Lower leg skin (tissue), 4 donors: ENCODE measurements at regions not wholly inside any gene's neighbourhood (a gene's known extent, or its start where the extent isn't known, plus 50 kb on each side); places are given as distances from the start of the nearest gene placed in this dataset.
A peak's percentile ranks its signal among the peaks of the same experiment; 100 is the strongest.
"Not testable (repeated sequence)": the region's sequence is repeated elsewhere in the genome, so short reads cannot be mapped to it uniquely, and the experiment has no call there.

Experiments used
- DNase-seq, 2 donors: peaks; one replicate each; pipeline ENCODE4 v3.0.0-alpha.2; 2019; ENCODE audit warnings: low spot score in 2 of 2
- H3K4me3 ChIP-seq: fragments of 200-600 bp; sonication (generic); 2 replicates; pipeline ENCODE4 v1.5.1; 2017; ENCODE audit warnings: mild to moderate bottlenecking, low read depth; ENCODE audit not compliant: poor library complexity, severe bottlenecking
- CTCF ChIP-seq, 3 donors: fragments of 450-650 bp; IDR thresholded peaks; one replicate each; pipeline ENCODE4 v1.5.1; 2016; ENCODE audit warnings: antibody characterized with exemption in 3 of 3, mild to moderate bottlenecking in 3 of 3, moderate library complexity in 2 of 3
- POLR2A ChIP-seq, 2 donors: fragments of 450-650 bp; IDR thresholded peaks; one replicate each; pipeline ENCODE4 v1.6.1; 2016 to 2017; ENCODE audit warnings: antibody characterized with exemption in 2 of 2, mild to moderate bottlenecking in 1 of 2, moderate library complexity in 1 of 2
- WGBS, 2 donors: methylation state at CpG; one replicate each; pipeline ENCODE4 v1.1.5; 2018; 5-methylcytosine and 5-hydroxymethylcytosine counted together
- intact Hi-C: fragments of 100-400 bp; cut with DNase I; formaldehyde crosslinking; loops from one replicate; pipeline ENCODE4 v1.15.0; 2023; ENCODE audit warnings: low total_unique reads

GRCh38 chr21:41567901-41568510 is 60.0 kb upstream of the TMPRSS2 start:
- peak in 1 of 2 donors; percentile 65 for DNase-seq
- WGBS, 2 donors, result 73 to 75% methylated on average over 25 of the region's 25 CpGs
- no peak for TF ChIP-seq POLR2A (IDR thresholded peaks at IDR 0.05)
- TF ChIP-seq CTCF (IDR thresholded peaks at IDR 0.05), result no peak
- no peak overlapping the region for H3K4me3 ChIP-seq
- intact Hi-C loops, result no loop called here

- intact Hi-C loops, H3K4me3 ChIP-seq: not testable (repeated sequence)
- WGBS, 2 donors, result 85 to 92% methylated on average over 2 of the region's 2 CpGs
Measured at GRCh38 chr21:41567237-41567636, 59.3 kb upstream of the TMPRSS2 start.

GRCh38 chr21:41566500-41567014 is 58.6 kb upstream of the TMPRSS2 start:
- WGBS, 2 donors, result 92 to 93% methylated on average over 3 of the region's 3 CpGs
- H3K4me3 ChIP-seq, result no peak overlapping the region
- TF ChIP-seq CTCF (IDR thresholded peaks at IDR 0.05) (no peak), POLR2A (IDR thresholded peaks at IDR 0.05) (no peak)
- DNase-seq, result peak in 1 of 2 donors; percentile 46
- intact Hi-C loops, result no loop called here

More at GRCh38 chr21:41567237-41567636, 59.3 kb upstream of the TMPRSS2 start:
- DNase-seq, result not testable (repeated sequence)

- TF ChIP-seq CTCF (IDR thresholded peaks at IDR 0.05) (no peak), POLR2A (IDR thresholded peaks at IDR 0.05) (no peak)
- WGBS, 2 donors, result 65 to 68% methylated on average over 11 of the region's 11 CpGs
- no peak overlapping the region for H3K4me3 ChIP-seq
- intact Hi-C loops, result no loop called here
- DNase-seq, result peak in 1 of 2 donors; percentile 21
Measured at GRCh38 chr21:41565550-41565949, 57.6 kb upstream of the TMPRSS2 start.

- 41 to 42% methylated on average over 10 of the region's 10 CpGs for WGBS, 2 donors
- no peak for DNase-seq
- intact Hi-C loops, result no loop called here
- TF ChIP-seq POLR2A (IDR thresholded peaks at IDR 0.05), result no peak
- no peak overlapping the region for H3K4me3 ChIP-seq
Measured at GRCh38 chr21:41564871-41565274, 56.9 kb upstream of the TMPRSS2 start.

GRCh38 chr21:41562101-41563000 is 54.4 kb upstream of the TMPRSS2 start:
- no peak for TF ChIP-seq CTCF (IDR thresholded peaks at IDR 0.05)
- no peak for TF ChIP-seq POLR2A (IDR thresholded peaks at IDR 0.05)
- H3K4me3 ChIP-seq, result no peak overlapping the region
- intact Hi-C loops, result no loop called here
- peak in 1 of 2 donors; percentile 80 for DNase-seq
- whole genome bisulfite sequencing, 2 donors, result 76 to 78% methylated on average over 24 to 26 of the region's 26 CpGs
